Neutrophil (primary cell): ENCODE measurements at regions not wholly inside any gene's neighbourhood (a gene's known extent, or its start where the extent isn't known, plus 50 kb on each side); places are given as distances from the start of the nearest gene placed in this dataset.
"Not testable (repeated sequence)": the region's sequence is repeated elsewhere in the genome, so short reads cannot be mapped to it uniquely, and the experiment has no call there.

Experiments
- H3K27ac ChIP-seq: fragments of 200-600 bp; sonication (generic); 2 replicates; pipeline ENCODE4 v1.5.1; 2016; ENCODE audit warnings: mild to moderate bottlenecking, moderate library complexity
- H3K27me3 ChIP-seq: fragments of 200-600 bp; sonication (generic); 2 replicates; pipeline ENCODE4 v1.6.0; 2016; ENCODE audit warnings: mild to moderate bottlenecking
- H3K36me3 ChIP-seq: fragments of 200-600 bp; sonication (generic); 2 replicates; pipeline ENCODE4 v1.5.1; 2017
- H3K4me1 ChIP-seq, 2 experiments: fragments of 200-600 bp in 1 of 2; sonication (generic) in 1 of 2; 1 replicate in 1 of 2; 2 replicates in 1 of 2; pipeline versions ENCODE4 v1.5.1 to v1.6.1; 2013 to 2016; ENCODE audit warnings: low read depth in 1 of 2, low read length in 1 of 2, mild to moderate bottlenecking in 1 of 2, moderate library complexity in 1 of 2; ENCODE audit not compliant: control insufficient read depth in 1 of 2, insufficient read depth in 1 of 2
- H3K4me3 ChIP-seq, 2 experiments: fragments of 200-600 bp in 1 of 2; sonication (generic) in 1 of 2; 1 replicate in 1 of 2; 2 replicates in 1 of 2; pipeline ENCODE4 v1.5.1; 2013 to 2016; ENCODE audit warnings: low read depth in 1 of 2, low read length in 1 of 2, mild to moderate bottlenecking in 1 of 2, moderate library complexity in 1 of 2
- H3K9me3 ChIP-seq: fragments of 200-600 bp; sonication (generic); 2 replicates; pipeline ENCODE4 v1.5.1; 2016
- CTCF ChIP-seq: fragments of 200-600 bp; sonication (generic); IDR thresholded peaks from 2 replicates; pipeline ENCODE4 v1.5.1; 2016; ENCODE audit warnings: antibody characterized with exemption

DNA sequence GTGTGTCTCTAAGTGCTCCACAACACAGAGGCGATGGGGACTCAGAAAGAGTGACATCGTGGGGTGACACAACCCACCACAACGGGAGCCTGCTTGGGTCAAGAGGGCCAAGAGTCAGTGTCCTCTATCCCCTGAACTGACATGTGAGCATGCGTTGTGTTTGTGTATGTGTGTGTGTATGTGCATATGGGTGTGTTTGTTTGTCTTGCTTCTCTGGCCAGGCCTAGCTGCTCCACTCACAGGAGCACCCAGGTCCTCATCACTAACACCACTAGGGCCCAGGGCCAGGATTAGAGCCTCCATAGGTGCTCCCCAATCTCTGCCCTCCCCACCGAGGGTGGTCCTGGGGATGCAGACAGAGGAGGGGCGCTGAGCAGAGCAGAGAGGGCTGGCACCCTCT lies 115.0 kb upstream of the CTSV start:
- Histone ChIP-seq H3K27ac (no peak overlapping the region), H3K4me3 (no peak overlapping the region), H3K9me3 (no peaks in the 10 kb centered on the region), H3K4me1 (no peaks in the 10 kb centered on the region), H3K27me3 (no peaks in the 10 kb centered on the region), H3K36me3 (no peaks in the 10 kb centered on the region)
- no peak for TF ChIP-seq CTCF

- H3K27ac ChIP-seq, H3K36me3 ChIP-seq, H3K4me3 ChIP-seq, H3K4me1 ChIP-seq, H3K9me3 ChIP-seq, H3K27me3 ChIP-seq: not testable (repeated sequence)
Observed at GRCh38 chr9:97153160-97153559, 114.2 kb upstream of the CTSV start.

DNA sequence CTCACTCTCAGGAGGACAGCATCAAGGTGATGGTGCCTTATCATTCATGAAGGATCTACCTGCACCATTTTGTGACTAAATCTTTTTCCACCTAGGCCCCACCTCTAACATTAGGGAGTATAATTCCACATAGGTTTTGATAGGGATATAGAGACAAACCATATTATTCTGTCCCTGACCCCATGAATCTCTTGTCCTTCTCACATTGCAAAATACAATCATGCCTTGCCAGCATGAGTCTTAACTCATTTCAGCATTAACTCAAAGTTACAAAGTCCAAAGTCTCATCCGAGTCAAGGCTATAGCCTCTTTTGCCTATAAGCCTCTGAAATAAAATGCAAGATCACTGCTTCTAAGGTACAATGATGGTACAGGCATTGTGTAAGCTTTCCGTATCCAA lies 111.5 kb upstream of the CTSV start:
- not testable (repeated sequence) for H3K36me3 ChIP-seq, H3K4me1 ChIP-seq, H3K27ac ChIP-seq, H3K27me3 ChIP-seq, H3K9me3 ChIP-seq, H3K4me3 ChIP-seq

DNA sequence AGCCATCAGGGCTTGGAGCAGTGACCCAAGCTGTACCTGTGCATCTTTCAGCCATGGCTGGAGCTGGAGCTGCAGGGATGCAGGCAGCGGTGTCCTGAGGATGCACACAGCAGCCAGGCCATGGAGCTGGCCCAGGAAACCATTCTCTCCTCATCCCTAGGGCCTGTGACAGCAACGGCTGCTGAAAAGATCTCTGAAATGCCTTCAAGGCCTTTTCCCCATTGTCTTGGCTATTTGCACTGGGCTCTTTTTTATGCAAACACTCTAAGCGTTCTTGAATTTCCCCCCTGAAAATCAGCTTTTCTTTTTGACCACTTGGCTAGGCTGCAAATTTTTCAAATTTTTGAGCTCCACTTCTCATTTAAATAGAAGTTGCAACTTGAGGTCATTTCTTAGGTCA lies 109.5 kb upstream of the CTSV start:
- H3K9me3 ChIP-seq, H3K36me3 ChIP-seq, H3K27me3 ChIP-seq, H3K4me3 ChIP-seq, H3K4me1 ChIP-seq, H3K27ac ChIP-seq: not testable (repeated sequence)

DNA sequence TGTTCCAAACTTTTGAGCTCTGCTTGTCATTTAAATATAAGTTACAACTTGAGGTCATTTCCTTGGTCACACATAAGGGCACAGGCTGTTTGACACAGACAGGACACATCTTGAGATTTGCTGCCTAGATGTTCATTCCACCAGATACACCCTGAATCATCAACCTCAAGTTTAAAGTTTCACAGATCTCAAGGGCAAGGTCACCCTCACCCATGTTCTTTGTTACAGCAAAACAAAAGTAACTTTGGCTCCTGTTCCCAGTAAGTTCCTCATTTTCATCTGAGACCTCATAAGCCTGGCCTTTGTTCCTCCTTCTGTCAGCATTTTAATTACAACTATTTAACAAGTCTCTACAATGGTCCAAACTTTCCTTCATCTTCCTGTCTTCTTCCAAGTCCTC lies 106.7 kb upstream of the CTSV start:
- H3K27me3 ChIP-seq, H3K4me1 ChIP-seq, H3K9me3 ChIP-seq, H3K27ac ChIP-seq, H3K36me3 ChIP-seq, H3K4me3 ChIP-seq: not testable (repeated sequence)

- H3K36me3 ChIP-seq: no peaks in the 10 kb centered on the region
- no peak overlapping the region for H3K27ac ChIP-seq
- no peaks in the 10 kb centered on the region for H3K4me1 ChIP-seq
- H3K9me3 ChIP-seq: no peaks in the 10 kb centered on the region
- no peak for TF ChIP-seq CTCF
- no peaks in the 10 kb centered on the region for H3K27me3 ChIP-seq
- H3K4me3 ChIP-seq: no peak overlapping the region
Observed at GRCh38 chr9:97140566-97140965, 101.6 kb upstream of the CTSV start.

DNA sequence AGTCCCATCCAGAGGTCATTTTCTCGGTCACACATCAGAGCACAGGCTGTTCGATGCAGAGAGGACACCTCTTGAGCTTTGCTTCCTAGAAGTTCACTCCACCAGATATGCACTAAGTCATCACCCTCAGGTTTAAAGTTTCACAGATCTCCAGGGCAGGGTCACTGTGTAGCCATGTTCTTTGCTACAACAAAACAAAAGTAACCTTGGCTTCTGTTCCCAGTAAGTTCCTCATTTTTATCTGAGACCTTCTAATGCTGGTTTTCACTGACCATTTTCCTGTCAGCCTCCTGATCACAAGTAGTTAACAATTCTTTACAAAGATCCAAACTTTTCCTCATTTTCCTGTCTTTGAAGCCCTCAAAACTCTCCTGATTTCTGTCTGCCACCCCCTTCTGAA lies 97.5 kb upstream of the CTSV start:
- Histone ChIP-seq H3K4me3 (no peak overlapping the region), H3K9me3 (no peaks in the 10 kb centered on the region), H3K27ac (no peak overlapping the region), H3K27me3 (no peaks in the 10 kb centered on the region), H3K36me3 (no peaks in the 10 kb centered on the region), H3K4me1 (no peaks in the 10 kb centered on the region)
- no peak for TF ChIP-seq CTCF

DNA sequence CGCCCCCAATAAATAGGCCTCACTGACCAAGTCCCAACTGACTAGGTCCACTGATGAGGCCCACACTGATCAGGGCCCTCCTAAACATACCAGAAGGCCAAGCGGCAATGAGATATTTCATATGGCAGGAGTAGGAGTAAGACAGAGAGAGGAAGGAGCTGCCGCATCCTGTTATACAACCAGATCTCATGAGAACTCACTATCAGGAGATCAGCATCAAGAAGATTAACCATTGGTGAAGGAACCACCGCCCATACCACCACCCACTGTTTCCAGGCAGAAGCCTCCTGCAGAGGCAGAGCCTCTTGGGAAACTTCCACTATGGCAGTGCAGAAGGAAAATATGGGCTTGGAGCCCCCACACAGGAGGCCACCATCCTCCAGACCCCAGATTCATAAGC lies 95.0 kb upstream of the CTSV start:
- not testable (repeated sequence) for H3K4me3 ChIP-seq, H3K27ac ChIP-seq, H3K27me3 ChIP-seq, H3K4me1 ChIP-seq, H3K36me3 ChIP-seq, H3K9me3 ChIP-seq
